Breast epithelium (tissue), 3 donors: ENCODE measurements at regions not wholly inside any gene's neighbourhood (a gene's known extent, or its start where the extent isn't known, plus 50 kb on each side); places are given as distances from the start of the nearest gene placed in this dataset.

ENCODE experiments used
- CTCF ChIP-seq, 3 donors: fragments of 450-650 bp; IDR thresholded peaks; one replicate each; pipeline ENCODE4 v1.5.1; 2016 to 2017; ENCODE audit warnings: antibody characterized with exemption in 3 of 3, mild to moderate bottlenecking in 3 of 3, moderate library complexity in 3 of 3
- POLR2A ChIP-seq: fragments of 450-650 bp; IDR thresholded peaks from one replicate; pipeline ENCODE4 v1.6.1; 2016; ENCODE audit warnings: antibody characterized with exemption, mild to moderate bottlenecking, moderate library complexity

- TF ChIP-seq CTCF (IDR thresholded peaks at IDR 0.05) (no peak), POLR2A (no peak)
Observed at GRCh38 chr17:71224824-71225575, 895.8 kb upstream of the SOX9 start.
